GM12878 (cell line): ENCODE measurements at regions not wholly inside any gene's neighbourhood (a gene's known extent, or its start where the extent isn't known, plus 50 kb on each side); places are given as distances from the start of the nearest gene placed in this dataset.

Experiments
- ATAC-seq: fragments of 200-7000 bp; cut with Tn5 transposase; 3 replicates; pipeline ENCODE4 v1.9.1; 2020; ENCODE audit warnings: mild to moderate bottlenecking, moderate library complexity
- BruUV-seq: library from RNA; stranded (reverse); fragments of 400-500 nt; replicated peaks from 2 replicates; lab custom pipeline; 2021; lab: Mats Ljungman, UMichigan
- CTCF ChIA-PET: fragments of 300-600 bp; sonication (Branson Sonifier 250); formaldehyde crosslinking; extraction: SDS; loops from one replicate; lab custom pipeline; 2021; ENCODE audit warnings: inconsistent platforms; lab: Yijun Ruan, JAX
- POLR2A ChIA-PET: fragments of 350-600 bp; formaldehyde crosslinking; extraction: SDS; loops from one replicate; lab custom pipeline; 2021; ENCODE audit warnings: inconsistent platforms; lab: Charles Lee
- RAD21 ChIA-PET: fragments of 300-600 bp; sonication (Branson Sonifier 250); formaldehyde crosslinking; loops from one replicate; lab custom pipeline; 2023; ENCODE audit warnings: antibody characterized with exemption; ENCODE audit not compliant: unreplicated experiment; lab: Charles Lee
- SMC1A ChIA-PET: fragments of 300-600 bp; sonication (Branson Sonifier 250); formaldehyde crosslinking; loops from one replicate; lab custom pipeline; 2023; ENCODE audit not compliant: unreplicated experiment, uncharacterized antibody; lab: Charles Lee
- DNase-seq: peaks from one replicate; pipeline ENCODE4 v3.0.0-alpha.2; 2011; ENCODE audit warnings: low read depth, low spot score
- FAIRE-seq: peaks from 3 replicates; lab custom pipeline; 2011; peaks lifted over from hg19 to GRCh38; lab: Jason Lieb, UNC
- H2AFZ ChIP-seq: 2 replicates; pipeline ENCODE4 v1.6.0; 2011; ENCODE audit warnings: low read depth, low read length, control low read depth; ENCODE audit not compliant: control insufficient read depth
- H3K27ac ChIP-seq: 2 replicates; pipeline ENCODE4 v1.5.1; 2011; ENCODE audit warnings: control low read depth; ENCODE audit not compliant: control insufficient read depth, insufficient read depth
- H3K27me3 ChIP-seq, 2 experiments: replicated peaks in 1 of 2; 2 replicates each; pipeline versions ENCODE4 v1.6.0 to v1.6.1; 2011; ENCODE audit warnings: low read length in 1 of 2; ENCODE audit not compliant: control insufficient read depth in 2 of 2, insufficient read depth in 2 of 2
- H3K36me3 ChIP-seq, 2 experiments: 2 replicates each; pipeline ENCODE4 v1.5.1; 2011; ENCODE audit warnings: low read length in 1 of 2; ENCODE audit not compliant: control insufficient read depth in 2 of 2, insufficient read depth in 2 of 2
- H3K4me1 ChIP-seq: 2 replicates; pipeline ENCODE4 v1.6.1; 2011; ENCODE audit warnings: mild to moderate bottlenecking, low read length, moderate library complexity, mixed read lengths; ENCODE audit not compliant: control insufficient read depth, insufficient read depth
- H3K4me2 ChIP-seq: 2 replicates; pipeline ENCODE4 v1.6.0; 2011; ENCODE audit warnings: control low read depth; ENCODE audit not compliant: control insufficient read depth, insufficient read depth
- H3K4me3 ChIP-seq: fragments of 200-600 bp; sonication (generic); 2 replicates; pipeline ENCODE4 v1.5.1; 2016
- H3K79me2 ChIP-seq: 2 replicates; pipeline ENCODE4 v1.6.0; 2011; ENCODE audit warnings: low read length; ENCODE audit not compliant: control insufficient read depth, insufficient read depth
- H3K9ac ChIP-seq: 2 replicates; pipeline ENCODE4 v1.8.0; 2011; ENCODE audit warnings: low read length, control low read depth, mixed read lengths; ENCODE audit not compliant: control insufficient read depth, insufficient read depth
- H3K9me3 ChIP-seq: replicated peaks from 3 replicates; pipeline ENCODE4 v1.5.1; 2011; ENCODE audit warnings: mild to moderate bottlenecking, low read length; ENCODE audit not compliant: control insufficient read depth, insufficient read depth
- H4K20me1 ChIP-seq: 2 replicates; pipeline ENCODE4 v1.6.0; 2011; ENCODE audit not compliant: control insufficient read depth, insufficient read depth
- EGR1 ChIP-seq, 2 experiments: IDR thresholded peaks; 1 replicate in 1 of 2; 2 replicates in 1 of 2; pipeline ENCODE4 v1.6.1; 2011 to 2012; ENCODE audit warnings: low read depth in 2 of 2, low read length in 2 of 2, borderline replicate concordance in 1 of 2, mild to moderate bottlenecking in 1 of 2, moderate library complexity in 1 of 2
- EP300 ChIP-seq, 2 experiments: fragments of 150-350 bp in 1 of 2; IDR thresholded peaks; 2 replicates each; pipeline ENCODE4 v1.6.1; 2011 to 2012; ENCODE audit warnings: low read depth in 2 of 2, low read length in 2 of 2, borderline replicate concordance in 1 of 2, improper control_type of control experiment in 1 of 2, inconsistent platforms in 1 of 2; ENCODE audit not compliant: control insufficient read depth in 1 of 2
- EZH2 ChIP-seq: IDR thresholded peaks from 2 replicates; pipeline ENCODE4 v1.6.1; 2012; ENCODE audit warnings: low read depth, mild to moderate bottlenecking, control low read depth, inconsistent platforms, low read length, borderline replicate concordance; ENCODE audit not compliant: control insufficient read depth
- FOS ChIP-seq: IDR thresholded peaks from 3 replicates; pipeline ENCODE4 v1.6.1; 2011; ENCODE audit warnings: borderline replicate concordance; ENCODE audit not compliant: insufficient read length; ENCODE audit errors: extremely low read depth
- HDAC6 ChIP-seq: fragments of 200-600 bp; sonication (generic); IDR thresholded peaks from one replicate; pipeline ENCODE4 v1.8.0; 2017; ENCODE audit warnings: antibody characterized with exemption; ENCODE audit not compliant: unreplicated experiment
- KLF5 ChIP-seq: fragments of 450-650 bp; IDR thresholded peaks from 2 replicates; pipeline ENCODE4 v1.6.1; 2014; ENCODE audit warnings: mild to moderate bottlenecking; ENCODE audit not compliant: partially characterized antibody
- MEF2B ChIP-seq: fragments of 450-650 bp; IDR thresholded peaks from 2 replicates; pipeline ENCODE4 v1.6.1; 2018; ENCODE audit warnings: mild to moderate bottlenecking, moderate library complexity; ENCODE audit not compliant: partially characterized antibody, poor library complexity, severe bottlenecking
- MLLT1 ChIP-seq: fragments of 450-650 bp; IDR thresholded peaks from 2 replicates; pipeline ENCODE4 v1.6.1; 2016; ENCODE audit warnings: mild to moderate bottlenecking
- NFXL1 ChIP-seq: fragments of 450-650 bp; IDR thresholded peaks from 2 replicates; pipeline ENCODE4 v1.6.1; 2017; ENCODE audit warnings: antibody characterized with exemption, mild to moderate bottlenecking, borderline replicate concordance
- NFYB ChIP-seq: IDR thresholded peaks from 2 replicates; pipeline ENCODE4 v1.6.1; 2011; ENCODE audit warnings: low read depth, mild to moderate bottlenecking, low read length, improper control_type of control experiment, moderate library complexity; ENCODE audit not compliant: insufficient read depth
- PAX8 ChIP-seq: fragments of 450-650 bp; IDR thresholded peaks from 2 replicates; pipeline ENCODE4 v1.6.1; 2017; ENCODE audit warnings: mild to moderate bottlenecking, moderate library complexity
- RAD21 ChIP-seq: IDR thresholded peaks from 2 replicates; pipeline ENCODE4 v1.6.1; 2011; ENCODE audit warnings: mild to moderate bottlenecking, low read depth, low read length, moderate library complexity; ENCODE audit not compliant: insufficient read depth
- SMARCA5 ChIP-seq: fragments of 450-650 bp; IDR thresholded peaks from 2 replicates; pipeline ENCODE4 v1.6.1; 2017; ENCODE audit warnings: mild to moderate bottlenecking
- SPI1 ChIP-seq: IDR thresholded peaks from 2 replicates; pipeline ENCODE4 v1.6.1; 2011; ENCODE audit warnings: low read depth, mild to moderate bottlenecking, low read length, moderate library complexity, borderline replicate concordance; ENCODE audit not compliant: insufficient read depth
- SUPT20H ChIP-seq: IDR thresholded peaks from 2 replicates; pipeline ENCODE4 v1.6.1; 2011; ENCODE audit warnings: low read depth, mild to moderate bottlenecking, low read length, moderate library complexity, borderline replicate concordance; ENCODE audit not compliant: control insufficient read depth
- WGBS: methylation state at CpG from one replicate; pipeline ENCODE4 v1.1.6; 2016; ENCODE audit warnings: low lambda C conversion rate; ENCODE audit not compliant: insufficient replicate concordance, insufficient coverage; ENCODE audit errors: missing lambda C conversion rate; 5-methylcytosine and 5-hydroxymethylcytosine counted together
- in situ Hi-C: fragments of 300-500 bp; cut with MboI; formaldehyde crosslinking; loops from 9 replicates; pipeline ENCODE4 v1.14.3; 2018; ENCODE audit warnings: mixed read lengths
- intact Hi-C: fragments of 100-400 bp; cut with micrococcal nuclease; formaldehyde crosslinking; loops from one replicate; pipeline ENCODE4 v1.14.2; 2022; ENCODE audit not compliant: unreplicated experiment
- TF ChIP-seq, protein P1 (sequence below), 3 experiments: IDR thresholded peaks in 2 of 3; conservative IDR thresholded peaks in 1 of 3; 2 replicates each; pipeline ENCODE4 v1.5.1; 2011; ENCODE audit warnings: low read depth in 3 of 3, low read length in 3 of 3, mild to moderate bottlenecking in 3 of 3, control low read depth in 2 of 3, moderate library complexity in 2 of 3, inconsistent platforms in 1 of 3, mixed read lengths in 1 of 3; ENCODE audit not compliant: control insufficient read depth in 2 of 3, insufficient read depth in 1 of 3; ENCODE audit errors: extremely low read depth in 1 of 3

- no peak for TF ChIP-seq RAD21
- TF ChIP-seq FOS = no peak
Observed at GRCh38 chr2:108125581-108125980, 114.2 kb upstream of the SULT1C3 start (continued).

GRCh38 chr2:108128249-108128648 is 111.5 kb upstream of the SULT1C3 start:
- no peak for FAIRE-seq
- Histone ChIP-seq H3K4me1 (no peaks in the 10 kb centered on the region), H3K9me3 (no peaks in the 10 kb centered on the region), H3K4me3 (no peak overlapping the region), H3K27ac (no peak overlapping the region), H4K20me1 (no peaks in the 10 kb centered on the region), H2AFZ (no peak overlapping the region), H3K27me3 (no peaks in the 10 kb centered on the region), H3K79me2 (no peaks in the 10 kb centered on the region), H3K9ac (no peak overlapping the region), H3K36me3 (no peaks in the 10 kb centered on the region), H3K4me2 (no peak overlapping the region)
- BruUV-seq = no TSS peak
- DNase-seq = no peak
- ATAC-seq = no peak
- WGBS = 72% methylated on average over 4 of the region's 4 CpGs
- intact Hi-C loops = no loop called here
- ChIA-PET CTCF (interaction anchor here (2.0 kb wide), 1 partner anchor 15 kb away, joined by 5 read pairs; no protein-coding TSS in a partner anchor), SMC1A (no interaction called here), POLR2A (no interaction called here), RAD21 (no interaction called here)
- in situ Hi-C loops = no loop called here
- TF ChIP-seq KLF5 = no peak
- TF ChIP-seq NFYB = no peak
- TF ChIP-seq EZH2 = no peak
- no peak for TF ChIP-seq EP300 (IDR thresholded peaks at IDR 0.05; ENCODE audit: borderline replicate concordance in 1 of 2, control insufficient read depth in 1 of 2, low read depth in 2 of 2, low read length in 2 of 2)
- no peak for TF ChIP-seq HDAC6
- TF ChIP-seq SPI1 = no peak
- no peak for TF ChIP-seq MEF2B
- TF ChIP-seq NFXL1 = no peak
- TF ChIP-seq SMARCA5 = no peak
- TF ChIP-seq SUPT20H = no peak
- no peak for TF ChIP-seq MLLT1
- TF ChIP-seq, protein P1, sequence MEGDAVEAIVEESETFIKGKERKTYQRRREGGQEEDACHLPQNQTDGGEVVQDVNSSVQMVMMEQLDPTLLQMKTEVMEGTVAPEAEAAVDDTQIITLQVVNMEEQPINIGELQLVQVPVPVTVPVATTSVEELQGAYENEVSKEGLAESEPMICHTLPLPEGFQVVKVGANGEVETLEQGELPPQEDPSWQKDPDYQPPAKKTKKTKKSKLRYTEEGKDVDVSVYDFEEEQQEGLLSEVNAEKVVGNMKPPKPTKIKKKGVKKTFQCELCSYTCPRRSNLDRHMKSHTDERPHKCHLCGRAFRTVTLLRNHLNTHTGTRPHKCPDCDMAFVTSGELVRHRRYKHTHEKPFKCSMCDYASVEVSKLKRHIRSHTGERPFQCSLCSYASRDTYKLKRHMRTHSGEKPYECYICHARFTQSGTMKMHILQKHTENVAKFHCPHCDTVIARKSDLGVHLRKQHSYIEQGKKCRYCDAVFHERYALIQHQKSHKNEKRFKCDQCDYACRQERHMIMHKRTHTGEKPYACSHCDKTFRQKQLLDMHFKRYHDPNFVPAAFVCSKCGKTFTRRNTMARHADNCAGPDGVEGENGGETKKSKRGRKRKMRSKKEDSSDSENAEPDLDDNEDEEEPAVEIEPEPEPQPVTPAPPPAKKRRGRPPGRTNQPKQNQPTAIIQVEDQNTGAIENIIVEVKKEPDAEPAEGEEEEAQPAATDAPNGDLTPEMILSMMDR (IDR thresholded peaks at IDR 0.05 in 2 of 3, conservative IDR thresholded peaks at IDR 0.05 in 1 of 3; ENCODE audit: control insufficient read depth in 2 of 3, extremely low read depth in 1 of 3, insufficient read depth in 1 of 3, low read depth in 3 of 3, low read length in 3 of 3) = no peak
- no peak for TF ChIP-seq EGR1 (IDR thresholded peaks at IDR 0.05; ENCODE audit: borderline replicate concordance in 1 of 2, low read depth in 2 of 2, low read length in 2 of 2)
- TF ChIP-seq PAX8 = no peak
